ENCODE measurements at regions not wholly inside any gene's neighbourhood (a gene's known extent, or its start where the extent isn't known, plus 50 kb on each side); places are given as distances from the start of the nearest gene placed in this dataset.

DNA sequence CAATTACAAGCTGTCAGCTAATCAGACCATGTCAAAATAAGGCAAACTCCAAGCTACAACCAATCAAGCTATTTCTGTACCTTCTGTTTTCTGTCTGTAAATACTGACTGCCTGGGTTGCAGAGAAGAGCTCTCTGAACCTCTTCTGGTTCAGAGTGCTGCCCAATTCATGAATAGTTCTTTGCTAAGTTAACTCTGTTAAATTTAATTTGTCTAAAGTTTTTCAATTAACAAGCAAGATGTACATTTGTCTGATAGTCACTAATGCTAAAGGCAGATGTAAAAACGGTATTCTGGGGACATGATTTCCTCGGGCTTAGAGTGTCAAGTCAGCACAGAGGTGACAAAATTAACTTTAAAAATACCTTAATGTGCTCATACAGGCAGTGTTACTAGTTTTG is 408.3 kb upstream of the CLINT1 start:
- TF ChIP-seq CTCF (IDR thresholded peaks at IDR 0.05) = no peak
- no peak overlapping the region for H3K27ac ChIP-seq
- FAIRE-seq = no peak
- no peaks in the 10 kb centered on the region for H3K4me1 ChIP-seq
- no peak for DNase-seq
- ATAC-seq = no peak
- intact Hi-C loops (cut with DNase I) = no loop called here
- no peak overlapping the region for H3K4me3 ChIP-seq
- H3K9me3 ChIP-seq = no peaks in the 10 kb centered on the region
- H3K27me3 ChIP-seq = no peaks in the 10 kb centered on the region
- WGBS, 2 donors = 80 to 96% methylated on average over 2 of the region's 2 CpGs
- no peaks in the 10 kb centered on the region for H3K36me3 ChIP-seq

DNA sequence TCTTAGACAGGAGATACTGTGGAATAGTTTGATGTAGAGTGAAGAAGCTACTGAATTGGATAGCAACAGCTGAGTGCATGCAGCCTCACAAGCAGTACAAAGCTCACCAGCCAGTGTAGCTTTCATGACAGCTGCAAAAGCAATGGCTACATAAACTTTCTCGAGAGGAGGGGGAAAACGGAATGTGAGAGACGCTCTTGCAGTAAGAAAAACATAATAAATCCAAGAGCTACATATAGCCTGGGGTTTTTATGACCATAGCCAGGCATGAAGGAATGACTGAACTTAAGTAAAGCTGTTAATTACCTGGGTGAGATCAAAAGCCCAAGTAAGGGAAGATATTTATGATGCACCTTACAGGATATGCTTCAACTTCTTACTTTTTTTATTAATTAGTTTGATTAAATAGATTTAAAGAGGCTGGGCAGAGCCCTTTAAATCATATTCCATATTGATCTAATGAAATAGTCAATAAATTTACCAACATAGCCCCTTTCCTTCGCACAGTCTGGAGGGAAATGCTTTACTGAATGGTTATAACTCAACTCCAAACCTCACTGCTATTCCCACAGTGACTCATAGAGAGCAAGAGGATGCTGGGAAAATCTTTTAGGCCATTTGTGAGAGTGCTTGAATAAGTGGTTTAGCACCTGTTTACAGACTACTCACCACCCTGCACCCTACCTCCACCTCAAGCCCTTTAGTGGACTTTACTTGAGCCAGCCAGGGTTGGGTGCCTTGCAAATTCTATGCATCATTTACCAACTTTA is 407.2 kb upstream of the CLINT1 start:
- DNase-seq = no peak
- no peaks in the 10 kb centered on the region for H3K27me3 ChIP-seq
- no peak overlapping the region for H3K4me3 ChIP-seq
- FAIRE-seq = no peak
- ATAC-seq = no peak
- H3K9me3 ChIP-seq = no peaks in the 10 kb centered on the region
- no peak for TF ChIP-seq CTCF (IDR thresholded peaks at IDR 0.05)
- WGBS, 2 donors = 72 to 86% methylated on average over 4 of the region's 4 CpGs
- no peaks in the 10 kb centered on the region for H3K36me3 ChIP-seq
- intact Hi-C loops (cut with DNase I) = no loop called here
- H3K4me1 ChIP-seq = no peaks in the 10 kb centered on the region
- H3K27ac ChIP-seq = no peak overlapping the region

DNA sequence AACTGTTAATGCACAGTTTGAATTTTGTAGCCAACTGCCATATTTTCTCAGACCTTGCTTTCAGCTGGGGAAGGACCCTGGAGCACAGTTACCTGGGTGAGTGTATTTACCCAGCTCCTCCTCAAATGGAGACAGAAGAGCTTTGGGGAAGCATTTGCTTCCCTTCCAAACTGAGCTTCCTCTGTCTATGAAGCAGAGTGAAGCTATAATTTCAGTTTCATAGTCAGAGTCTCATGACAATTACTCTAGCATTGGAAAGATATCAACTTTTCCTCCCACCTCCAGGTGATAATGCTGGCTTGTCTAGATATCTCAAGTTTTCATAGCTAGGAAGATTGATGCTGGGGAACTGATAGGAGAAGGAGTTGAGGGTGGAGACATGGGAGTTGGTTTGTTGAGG is 406.4 kb upstream of the CLINT1 start:
- ATAC-seq (no peak), FAIRE-seq (no peak), DNase-seq (no peak)
- no peak overlapping the region for H3K27ac ChIP-seq
- TF ChIP-seq CTCF (IDR thresholded peaks at IDR 0.05) = no peak
- no peaks in the 10 kb centered on the region for H3K4me1 ChIP-seq
- H3K36me3 ChIP-seq = no peaks in the 10 kb centered on the region
- no peak overlapping the region for H3K4me3 ChIP-seq
- H3K27me3 ChIP-seq = no peaks in the 10 kb centered on the region
- intact Hi-C loops (cut with DNase I) = no loop called here
- H3K9me3 ChIP-seq = no peaks in the 10 kb centered on the region

DNA sequence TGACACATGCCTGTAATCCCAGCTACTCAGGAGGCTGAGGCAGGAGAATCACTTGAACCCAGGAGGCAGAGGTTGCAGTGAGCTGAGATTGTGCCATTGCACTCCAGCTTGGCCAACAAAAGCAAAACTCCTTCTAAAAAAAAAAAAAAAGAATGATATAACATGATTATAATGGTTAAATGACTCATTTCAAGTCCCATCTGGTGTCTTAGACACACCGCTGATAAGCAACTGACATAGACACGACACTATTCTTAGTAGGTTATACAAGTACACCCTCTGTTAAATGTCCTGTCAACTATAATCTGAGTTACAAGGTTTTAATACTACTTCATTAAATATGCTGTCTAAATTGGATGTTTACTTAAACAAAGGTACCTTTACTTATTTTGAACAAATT is 405.3 kb upstream of the CLINT1 start:
- ATAC-seq (no peak), FAIRE-seq (no peak), DNase-seq (no peak)
- no peaks in the 10 kb centered on the region for H3K4me1 ChIP-seq
- WGBS, 2 donors = 65 to 78% methylated on average over 2 of the region's 2 CpGs
- H3K27me3 ChIP-seq = no peaks in the 10 kb centered on the region
- no peak overlapping the region for H3K27ac ChIP-seq
- TF ChIP-seq CTCF (IDR thresholded peaks at IDR 0.05) = no peak
- H3K9me3 ChIP-seq = no peaks in the 10 kb centered on the region
- H3K4me3 ChIP-seq = no peak overlapping the region
- H3K36me3 ChIP-seq = no peaks in the 10 kb centered on the region
- intact Hi-C loops (cut with DNase I) = no loop called here

DNA sequence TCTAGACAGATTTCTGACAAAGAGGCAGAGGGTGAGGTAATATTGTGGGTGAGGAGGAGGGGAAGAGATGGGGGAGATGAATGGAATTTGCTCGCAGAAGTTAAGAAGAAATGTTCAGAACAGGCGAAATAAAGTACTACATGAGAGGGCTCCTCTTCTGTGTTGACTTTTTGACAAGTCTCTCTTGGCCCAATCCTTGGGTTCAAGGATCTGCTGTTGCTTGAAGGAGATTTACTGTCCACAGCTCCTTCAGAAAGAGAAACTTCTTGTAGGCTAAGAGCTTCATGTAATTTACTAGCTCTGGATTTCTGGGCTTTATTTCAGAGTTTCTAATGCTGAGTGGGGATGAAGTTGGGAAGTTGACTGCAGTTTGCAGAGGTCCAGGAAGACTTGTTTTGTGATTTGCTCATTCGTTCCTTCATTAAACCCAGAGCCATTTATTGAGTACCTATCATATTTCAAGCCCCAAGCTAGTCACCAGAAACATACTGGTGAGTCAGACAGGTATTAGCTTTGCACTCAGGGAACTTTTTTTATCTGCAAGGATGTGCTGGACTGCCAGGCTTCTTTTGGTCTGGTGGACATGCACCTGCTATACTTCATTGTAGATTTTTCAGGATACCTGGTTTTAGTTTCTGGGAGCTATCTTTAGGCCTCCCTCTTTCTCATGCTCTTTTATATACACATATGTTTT is 402.9 kb upstream of the CLINT1 start:
- ATAC-seq (no peak), FAIRE-seq (no peak), DNase-seq (no peak)
- Histone ChIP-seq H3K4me1 (no peaks in the 10 kb centered on the region), H3K4me3 (no peak overlapping the region), H3K27ac (no peak overlapping the region), H3K27me3 (no peaks in the 10 kb centered on the region), H3K9me3 (no peaks in the 10 kb centered on the region), H3K36me3 (no peaks in the 10 kb centered on the region)
- intact Hi-C loops (cut with DNase I) = no loop called here
- 76 to 79% methylated on average over 3 of the region's 3 CpGs for WGBS, 2 donors
- no peak for TF ChIP-seq CTCF (IDR thresholded peaks at IDR 0.05)

All from pancreas (tissue), 10 donors.